ENCODE measurements at regions not wholly inside any gene's neighbourhood (a gene's known extent, or its start where the extent isn't known, plus 50 kb on each side); places are given as distances from the start of the nearest gene placed in this dataset.

DNA sequence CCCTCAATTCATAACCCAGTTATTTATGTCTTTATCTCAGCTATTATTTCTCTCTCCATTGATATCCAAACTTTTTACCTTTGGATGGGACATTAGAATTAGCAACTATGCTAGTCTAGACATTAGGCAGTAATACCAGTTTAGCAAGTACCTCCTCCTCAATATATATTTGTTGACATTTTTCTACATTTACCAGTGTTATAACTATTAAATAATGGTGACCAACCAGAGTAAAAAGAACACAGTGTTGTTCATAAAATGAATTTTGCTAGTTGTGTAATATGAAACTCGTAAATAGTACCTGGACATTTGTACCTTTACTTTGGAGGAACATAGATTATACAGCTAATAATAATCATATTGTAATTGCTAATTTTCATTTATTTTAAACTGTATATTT is 554.6 kb upstream of the CDH6 start:
- Histone ChIP-seq H3K23ac (ENCODE audit: insufficient read length, low read depth, low read length) (no peak overlapping the region), H3K4ac (ENCODE audit: low read depth, low read length) (no peak overlapping the region), H3T11ph (ENCODE audit: low read length) (no peak overlapping the region), H3K9me3 (ENCODE audit: control insufficient read depth, low read depth, low read length) (no peaks in the 10 kb centered on the region), H3K23me2 (ENCODE audit: insufficient read length, low read depth, low read length, poor library complexity, severe bottlenecking) (no peaks in the 10 kb centered on the region), H3K18ac (ENCODE audit: insufficient read length, low read depth, low read length) (no peak overlapping the region), H2AK5ac (ENCODE audit: insufficient read length, low read length) (no peak overlapping the region), H2AFZ (ENCODE audit: low read length) (no peak overlapping the region), H3K4me1 (ENCODE audit: insufficient read depth, low read length) (no peaks in the 10 kb centered on the region), H2BK5ac (ENCODE audit: insufficient read length, low read length) (no peak overlapping the region), H2BK15ac (ENCODE audit: low read depth, low read length) (no peak overlapping the region), H2BK12ac (ENCODE audit: insufficient read length, low read depth, low read length) (no peak overlapping the region), H4K5ac (ENCODE audit: insufficient read length, low read depth, low read length) (no peak overlapping the region), H3K27ac (ENCODE audit: insufficient read length, low read depth, low read length) (no peak overlapping the region), H4K91ac (ENCODE audit: insufficient read length, low read depth, low read length) (no peak overlapping the region), H2BK120ac (ENCODE audit: low read depth, low read length, poor library complexity, severe bottlenecking) (no peak overlapping the region), H3K79me2 (ENCODE audit: insufficient read depth, low read length) (no peaks in the 10 kb centered on the region), H3K56ac (ENCODE audit: insufficient read length, low read depth, low read length) (no peak overlapping the region), H2BK20ac (ENCODE audit: low read depth, low read length, poor library complexity, severe bottlenecking) (no peak overlapping the region), H3K14ac (ENCODE audit: insufficient read depth, low read length) (no peak overlapping the region), H3K27me3 (ENCODE audit: insufficient read depth, low read length) (no peaks in the 10 kb centered on the region), H3K79me1 (ENCODE audit: insufficient read depth, low read depth, low read length, poor library complexity, severe bottlenecking) (no peaks in the 10 kb centered on the region), H4K8ac (replicated peaks; ENCODE audit: insufficient read length, low read depth, low read length) (no peak overlapping the region), H4K20me1 (ENCODE audit: control insufficient read depth, insufficient read depth, insufficient read length) (no peaks in the 10 kb centered on the region), H3K9ac (ENCODE audit: extremely low read depth, insufficient read length, low read length) (no peak overlapping the region), H3K4me2 (ENCODE audit: insufficient read depth, insufficient read length, low read length) (no peak overlapping the region)
- Mint-ChIP-seq H3K27me3 (ENCODE audit: low read depth) (no peaks in the 10 kb centered on the region), H3K27ac (no peak overlapping the region), H3K4me1 (peaks cover 0 to 7% of the 10 kb centered on the region in 2 experiments; a peak in 2 of 4 replicates), H3K9me3 (peaks cover 6 to 13% of the 10 kb centered on the region in 2 experiments), H3K4me3 (no peak overlapping the region), H3K36me3 (ENCODE audit: insufficient read depth in 1 of 3, low read depth in 3 of 3) (peaks cover 2 to 11% (median 4%) of the 10 kb centered on the region in 3 experiments; a peak in 4 of 7 replicates)
- DNase-seq: no peak
- WGBS (ENCODE audit: extremely low coverage, insufficient read length, low lambda C conversion rate): no CpG with 5 or more reads among the region's 1 CpG
- TF ChIP-seq, protein P1, sequence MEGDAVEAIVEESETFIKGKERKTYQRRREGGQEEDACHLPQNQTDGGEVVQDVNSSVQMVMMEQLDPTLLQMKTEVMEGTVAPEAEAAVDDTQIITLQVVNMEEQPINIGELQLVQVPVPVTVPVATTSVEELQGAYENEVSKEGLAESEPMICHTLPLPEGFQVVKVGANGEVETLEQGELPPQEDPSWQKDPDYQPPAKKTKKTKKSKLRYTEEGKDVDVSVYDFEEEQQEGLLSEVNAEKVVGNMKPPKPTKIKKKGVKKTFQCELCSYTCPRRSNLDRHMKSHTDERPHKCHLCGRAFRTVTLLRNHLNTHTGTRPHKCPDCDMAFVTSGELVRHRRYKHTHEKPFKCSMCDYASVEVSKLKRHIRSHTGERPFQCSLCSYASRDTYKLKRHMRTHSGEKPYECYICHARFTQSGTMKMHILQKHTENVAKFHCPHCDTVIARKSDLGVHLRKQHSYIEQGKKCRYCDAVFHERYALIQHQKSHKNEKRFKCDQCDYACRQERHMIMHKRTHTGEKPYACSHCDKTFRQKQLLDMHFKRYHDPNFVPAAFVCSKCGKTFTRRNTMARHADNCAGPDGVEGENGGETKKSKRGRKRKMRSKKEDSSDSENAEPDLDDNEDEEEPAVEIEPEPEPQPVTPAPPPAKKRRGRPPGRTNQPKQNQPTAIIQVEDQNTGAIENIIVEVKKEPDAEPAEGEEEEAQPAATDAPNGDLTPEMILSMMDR (conservative IDR thresholded peaks at IDR 0.05): no peak

Data from H9 (cell line).